GM10266 (cell line): ENCODE measurements at regions not wholly inside any gene's neighbourhood (a gene's known extent, or its start where the extent isn't known, plus 50 kb on each side); places are given as distances from the start of the nearest gene placed in this dataset.

Experiments
- DNase-seq: peaks from one replicate; pipeline ENCODE4 v3.0.0; 2012; ENCODE audit errors: extremely low spot score
- CTCF ChIP-seq: IDR thresholded peaks from 2 replicates; pipeline ENCODE4 v1.5.1; 2012; ENCODE audit warnings: mild to moderate bottlenecking, low read depth; ENCODE audit not compliant: control insufficient read depth, insufficient read depth; ENCODE audit errors: missing control alignments

- TF ChIP-seq CTCF: no peak
- DNase-seq: no peak
These were observed 99.6 kb upstream of the MAML3 start for GRCh38 chr4:140253556-140254027.

GRCh38 chr4:140252742-140253555, 99.0 kb upstream of the MAML3 start:
- DNase-seq: peak; percentile 72

GRCh38 chr4:140252141-140252741, 98.3 kb upstream of the MAML3 start:
- DNase-seq: peak; percentile 29
- TF ChIP-seq CTCF: no peak

More at GRCh38 chr4:140252742-140253555, 99.0 kb upstream of the MAML3 start:
- TF ChIP-seq CTCF: peak; percentile 96

- TF ChIP-seq CTCF: no peak
- no peak for DNase-seq
These were observed 97.6 kb upstream of the MAML3 start for GRCh38 chr4:140251571-140251970.

GRCh38 chr4:140250989-140251552, 97.1 kb upstream of the MAML3 start:
- DNase-seq: no peak
- no peak for TF ChIP-seq CTCF

- DNase-seq: no peak
- TF ChIP-seq CTCF: no peak
These were observed 95.4 kb upstream of the MAML3 start for GRCh38 chr4:140249351-140249750.

GRCh38 chr4:140247237-140247636, 93.3 kb upstream of the MAML3 start:
- no peak for TF ChIP-seq CTCF
- DNase-seq: no peak
